Left hindlimb (tissue), 1 donor: ENCODE measurements at regions not wholly inside any gene's neighbourhood (a gene's known extent, or its start where the extent isn't known, plus 50 kb on each side); places are given as distances from the start of the nearest gene placed in this dataset.
"Not testable (repeated sequence)": the region's sequence is repeated elsewhere in the genome, so short reads cannot be mapped to it uniquely, and the experiment has no call there.

Experiments used
- DNase-seq: peaks from one replicate; pipeline ENCODE4 v3.0.0-alpha.2; 2018

DNA sequence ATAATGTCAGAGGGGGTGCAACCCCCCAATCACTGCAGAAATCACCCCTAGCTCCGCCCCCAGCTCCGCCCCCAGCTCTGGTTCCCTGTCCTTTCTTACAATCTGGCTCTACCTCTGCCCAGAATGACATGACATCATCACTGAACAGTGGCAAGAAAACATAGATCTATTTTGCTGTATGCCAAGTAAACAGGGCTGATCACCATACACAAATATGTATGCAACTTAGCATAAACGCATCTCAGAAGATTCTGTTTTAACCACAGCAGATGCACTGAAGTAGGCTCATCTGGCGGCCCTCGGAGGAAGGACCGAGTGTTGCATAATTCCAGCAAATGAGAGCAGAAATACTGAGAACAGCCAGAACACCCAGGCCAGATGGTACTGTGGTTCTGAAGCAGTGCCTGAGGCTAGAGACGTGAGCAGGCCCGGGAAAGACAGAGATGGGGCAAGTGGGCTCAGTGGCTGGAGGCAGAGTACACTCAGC lies 293.3 kb upstream of the KLF14 start:
- peak; percentile 37 for DNase-seq

GRCh38 chr7:131028295-131028694 lies 294.3 kb upstream of the KLF14 start:
- DNase-seq = no peak

- no peak for DNase-seq
Measured at GRCh38 chr7:131029002-131029401, 295.0 kb upstream of the KLF14 start.

DNA sequence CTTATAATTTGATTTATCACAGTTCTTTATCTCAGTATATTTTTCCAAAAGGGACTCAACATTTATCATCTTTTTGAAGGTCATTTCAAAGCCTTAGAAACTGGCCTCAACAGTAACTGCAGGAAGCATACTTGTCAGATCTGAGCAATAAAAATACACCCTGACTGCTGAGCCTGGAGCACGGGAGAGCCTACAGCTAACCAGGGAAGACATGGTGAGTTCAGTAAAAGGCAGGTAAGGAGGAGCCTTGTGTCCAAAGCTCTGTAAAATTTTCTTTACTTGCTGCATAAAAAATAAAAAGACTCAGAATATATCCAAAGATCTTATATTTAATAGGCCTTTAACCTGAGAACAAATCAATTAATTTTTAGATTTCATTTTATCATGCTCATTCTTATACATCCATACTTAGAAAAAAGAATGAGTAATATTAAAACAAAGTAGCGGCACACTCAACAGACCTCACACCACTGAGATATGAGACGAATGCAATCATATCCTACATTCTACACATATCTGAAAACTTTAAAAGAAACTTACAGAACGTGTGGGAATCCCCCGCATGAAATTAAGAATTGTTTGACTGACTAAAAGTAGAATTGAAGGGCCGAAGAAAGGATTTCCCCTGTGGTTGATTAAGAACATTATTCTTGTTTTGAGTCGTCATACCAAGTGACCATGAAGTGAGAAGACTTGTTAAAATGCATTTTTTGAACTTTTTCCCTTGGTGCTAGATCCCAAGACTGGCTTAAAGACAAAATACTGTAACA lies 296.4 kb upstream of the MKLN1 start:
- DNase-seq = no peak

GRCh38 chr7:131032786-131033185 lies 294.9 kb upstream of the MKLN1 start:
- DNase-seq = no peak

GRCh38 chr7:131034166-131034881 lies 293.4 kb upstream of the MKLN1 start:
- DNase-seq = peak; percentile 31

DNA sequence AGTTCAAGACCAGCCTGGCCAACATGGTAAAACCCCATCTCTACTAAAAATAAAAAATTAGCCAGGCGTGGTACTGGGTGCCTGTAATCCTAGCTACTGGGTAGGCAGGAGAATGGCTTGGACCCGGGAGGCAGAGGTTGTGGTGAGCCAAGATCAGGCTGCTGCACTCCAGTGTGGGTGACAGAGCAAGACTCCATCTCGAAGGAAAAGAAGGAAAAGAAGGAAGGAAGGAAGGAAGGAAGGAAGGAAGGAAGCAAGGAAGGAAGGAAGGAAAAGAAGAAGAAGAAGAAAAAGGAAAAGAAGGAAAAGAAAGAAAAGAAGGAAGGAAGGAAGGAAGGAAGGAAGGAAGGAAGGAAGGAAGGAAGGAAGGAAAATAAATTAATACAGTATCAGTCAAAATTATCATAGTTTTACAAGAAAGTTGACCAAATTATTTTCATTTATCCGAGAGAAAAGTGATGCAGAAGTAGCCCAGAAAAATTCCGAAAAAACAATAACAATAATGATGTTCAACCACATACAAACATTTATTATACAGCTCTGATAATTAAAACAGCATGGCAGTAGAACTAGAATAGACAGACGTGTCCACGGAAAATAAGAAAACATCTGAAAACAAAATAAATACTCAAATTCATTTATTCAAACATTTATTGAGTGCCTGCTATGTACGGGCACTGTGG lies 292.4 kb upstream of the MKLN1 start:
- DNase-seq = no peak

DNA sequence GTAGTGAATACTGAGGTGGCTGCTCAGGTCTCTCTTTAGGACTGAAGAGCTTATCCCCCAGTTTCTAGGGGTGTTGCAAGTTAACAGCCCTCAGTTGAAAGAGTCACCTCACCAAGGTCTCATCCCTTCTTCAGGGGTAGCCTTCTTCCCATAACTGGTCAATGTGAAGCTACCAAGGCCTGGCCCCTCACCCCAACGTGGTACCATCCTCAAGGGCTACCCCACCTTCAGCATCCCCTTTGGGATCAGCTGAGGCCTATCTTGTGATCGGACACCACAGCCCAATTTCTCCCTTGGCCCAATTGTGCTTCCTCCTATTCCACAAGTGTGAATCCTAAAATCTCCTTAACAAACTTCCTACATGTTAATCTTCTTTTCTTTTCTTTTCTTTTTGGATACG lies 289.5 kb upstream of the MKLN1 start:
- DNase-seq = no peak

GRCh38 chr7:131039355-131039762 lies 288.3 kb upstream of the MKLN1 start:
- DNase-seq = no peak

DNA sequence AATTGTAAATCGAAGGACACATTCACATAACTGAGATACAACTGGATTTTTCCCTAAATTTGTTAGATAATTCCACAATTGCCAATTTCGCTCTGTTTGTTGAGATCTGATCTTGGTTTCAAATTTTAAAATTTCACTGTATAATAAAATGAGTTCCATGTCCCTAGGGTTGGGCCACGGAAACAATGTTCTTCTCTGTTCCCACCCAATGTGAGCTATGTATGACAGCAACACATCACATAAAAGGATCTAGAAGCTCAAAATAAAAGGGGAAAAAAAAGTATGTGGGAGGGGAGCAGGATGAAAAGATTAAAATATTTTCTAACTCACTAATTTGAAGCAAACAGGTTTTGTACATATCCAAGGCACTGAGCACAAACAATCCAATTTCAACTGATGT lies 287.8 kb upstream of the MKLN1 start:
- DNase-seq = no peak

- DNase-seq = no peak
Measured at GRCh38 chr7:131040467-131040932, 287.2 kb upstream of the MKLN1 start.

DNA sequence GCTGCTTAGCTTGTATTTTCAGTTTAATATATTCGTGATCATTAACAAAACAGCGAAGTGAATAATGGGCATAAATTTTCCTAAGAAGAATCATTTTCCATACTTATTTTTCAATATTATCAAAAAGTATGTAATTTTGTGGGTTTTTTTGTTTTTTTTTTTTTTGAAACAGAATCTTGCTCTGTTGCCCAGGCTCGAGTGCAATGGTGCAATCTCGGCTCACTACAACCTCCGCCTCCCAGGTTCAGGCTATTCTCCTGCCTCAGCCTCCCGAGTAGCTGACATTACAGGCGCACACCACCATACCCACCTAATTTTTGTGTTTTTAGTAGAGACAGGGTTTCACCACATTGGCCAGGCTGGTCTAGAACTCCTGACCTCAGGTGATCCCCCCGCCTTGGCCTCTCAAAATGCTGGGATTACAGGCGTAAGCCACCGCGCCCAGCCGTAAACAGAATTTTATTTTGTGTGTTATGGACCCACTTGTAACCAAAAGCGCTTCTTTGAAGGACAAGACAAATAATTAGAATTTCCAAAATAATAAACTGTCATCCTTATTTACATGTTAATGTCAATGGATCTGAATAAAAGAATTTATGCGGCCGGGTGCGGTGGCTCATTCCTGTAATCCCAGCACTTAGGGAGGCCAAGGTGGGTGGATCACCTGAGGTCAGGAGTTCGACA lies 286.5 kb upstream of the MKLN1 start:
- not testable (repeated sequence) for DNase-seq

GRCh38 chr7:131042269-131043160 lies 285.2 kb upstream of the MKLN1 start:
- no peak for DNase-seq

DNA sequence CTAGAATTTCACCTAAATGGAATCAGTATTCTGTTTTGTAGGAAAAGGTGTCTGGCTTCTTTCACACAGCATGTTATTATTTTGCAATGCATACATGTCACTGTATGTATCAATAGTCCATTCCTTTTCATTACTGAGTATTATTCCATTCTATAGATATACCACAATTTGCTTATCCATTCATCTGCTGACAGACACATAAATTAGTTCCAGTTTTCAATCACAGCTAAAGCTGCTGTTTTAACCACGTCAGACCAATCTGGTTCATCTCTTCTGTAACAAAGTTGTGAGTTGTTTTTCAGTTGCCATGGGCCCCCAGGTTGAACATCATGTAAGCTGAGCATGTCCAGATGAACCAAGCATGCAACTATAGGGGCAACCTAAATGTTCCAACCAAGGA lies 282.1 kb upstream of the MKLN1 start:
- no peak for DNase-seq

DNA sequence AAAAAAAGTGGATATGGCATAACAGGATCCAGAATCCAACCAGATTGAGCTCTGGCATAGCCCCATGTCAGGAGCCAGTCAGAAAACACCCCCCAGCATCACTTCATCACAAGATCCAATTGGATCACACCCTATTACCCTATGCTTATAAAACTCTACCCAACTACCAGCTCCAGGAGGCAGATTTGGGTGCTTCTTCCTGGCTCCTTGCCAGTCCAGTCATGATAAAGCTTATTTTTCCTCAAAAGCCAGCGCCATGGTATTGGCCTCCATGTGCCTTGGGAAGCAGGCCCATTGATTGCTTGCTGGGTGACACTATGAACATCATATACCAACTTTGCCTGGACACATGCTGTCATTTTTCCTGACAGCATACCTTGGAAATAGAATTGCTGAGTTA lies 281.4 kb upstream of the MKLN1 start:
- DNase-seq = no peak

DNA sequence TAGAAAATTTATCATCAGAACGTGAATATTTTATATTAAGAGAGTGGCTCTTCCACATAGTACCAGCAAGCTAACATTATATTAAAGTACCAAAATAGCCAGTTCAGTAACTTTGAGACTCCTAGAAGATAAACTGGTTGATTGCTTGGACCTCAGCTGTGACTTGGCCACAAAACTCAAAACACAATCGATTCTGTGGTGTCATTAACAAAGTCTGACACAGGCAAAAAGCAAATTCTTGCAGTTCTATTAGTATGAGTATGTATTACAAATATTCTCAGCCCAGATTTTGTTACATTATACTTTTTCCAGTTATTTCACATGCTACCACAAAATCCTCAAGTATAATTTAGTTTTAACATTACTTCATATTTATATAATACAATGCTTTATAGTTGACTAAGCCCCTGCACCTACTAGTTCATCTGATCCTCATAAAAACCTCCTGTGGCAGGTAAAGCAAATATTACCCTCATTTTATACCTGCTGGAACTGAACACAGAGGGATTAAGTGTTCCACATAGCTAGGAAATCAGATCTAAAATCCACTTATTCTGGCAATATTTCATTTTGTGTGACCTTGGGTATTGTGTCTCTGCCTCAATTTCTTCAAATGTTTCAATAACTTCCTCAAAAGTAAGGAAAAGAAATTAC lies 279.9 kb upstream of the MKLN1 start:
- no peak for DNase-seq

DNA sequence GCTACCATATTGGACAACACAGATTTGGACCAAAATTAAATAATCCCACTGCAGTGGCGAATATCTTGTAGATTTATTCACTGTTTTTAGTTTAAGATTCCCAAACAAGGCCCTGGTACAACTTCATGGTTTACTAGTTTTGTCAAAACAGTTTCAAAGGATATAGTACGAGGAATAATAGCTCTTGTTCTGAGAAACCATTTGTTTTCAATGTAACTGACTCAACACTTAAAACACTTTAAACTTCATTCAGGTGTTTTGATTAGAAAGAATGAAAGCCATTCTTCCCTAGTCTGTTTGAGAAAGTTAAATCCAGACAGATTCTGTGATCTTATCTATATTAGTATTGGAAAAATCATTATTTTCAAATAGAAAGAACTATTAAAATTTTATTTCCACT lies 276.4 kb upstream of the MKLN1 start:
- no peak for DNase-seq

- DNase-seq = no peak
Measured at GRCh38 chr7:131052285-131052904, 275.3 kb upstream of the MKLN1 start.

DNA sequence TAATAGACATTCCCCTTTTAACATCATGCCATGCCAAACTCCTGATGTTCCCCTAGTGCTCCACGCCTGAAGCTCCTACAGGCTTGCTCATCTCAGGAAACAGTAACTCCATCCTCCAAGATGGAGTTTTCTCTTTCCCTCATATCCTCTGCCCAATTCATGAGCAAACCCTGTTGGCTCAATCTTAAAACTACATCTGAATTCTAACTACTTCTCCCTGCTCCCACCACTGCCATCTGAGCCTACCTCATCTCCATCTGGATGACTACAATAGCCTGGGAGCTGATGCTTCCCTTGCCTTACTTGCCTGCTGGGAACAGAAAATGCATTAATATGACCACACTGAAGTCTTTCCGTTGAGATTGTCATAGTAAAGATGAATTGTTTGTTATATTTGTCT lies 271.7 kb upstream of the MKLN1 start:
- DNase-seq = no peak

- DNase-seq = no peak
Measured at GRCh38 chr7:131057015-131057793, 270.5 kb upstream of the MKLN1 start.
